Sigmoid colon (tissue), 4 donors: ENCODE measurements at regions not wholly inside any gene's neighbourhood (a gene's known extent, or its start where the extent isn't known, plus 50 kb on each side); places are given as distances from the start of the nearest gene placed in this dataset.

Experiments used
- EP300 ChIP-seq, 4 donors: sonication (generic); formaldehyde crosslinking; IDR thresholded peaks; one replicate each; pipeline ENCODE4 v1.6.1; 2017; ENCODE audit warnings: antibody characterized with exemption in 4 of 4
- POLR2A ChIP-seq, 2 donors: fragments of 450-650 bp; IDR thresholded peaks; one replicate each; pipeline ENCODE4 v1.6.1; 2016; ENCODE audit warnings: antibody characterized with exemption in 2 of 2, mild to moderate bottlenecking in 2 of 2, moderate library complexity in 2 of 2
- POLR2AphosphoS5 ChIP-seq, 4 donors: sonication (generic); formaldehyde crosslinking; IDR thresholded peaks; one replicate each; pipeline ENCODE4 v1.6.1; 2017; ENCODE audit warnings: antibody characterized with exemption in 4 of 4
- TF ChIP-seq, protein P1 (sequence below), 4 experiments: fragments of 450-650 bp in 3 of 4; fragments of 200-600 bp in 1 of 4; IDR thresholded peaks; one replicate each; pipeline ENCODE4 v1.5.1; 2016 to 2019; ENCODE audit warnings: antibody characterized with exemption in 4 of 4, mild to moderate bottlenecking in 3 of 4, moderate library complexity in 2 of 4

GRCh38 chr18:27413495-27414401 is 228.6 kb upstream of the CHST9 start:
- TF ChIP-seq, protein P1, sequence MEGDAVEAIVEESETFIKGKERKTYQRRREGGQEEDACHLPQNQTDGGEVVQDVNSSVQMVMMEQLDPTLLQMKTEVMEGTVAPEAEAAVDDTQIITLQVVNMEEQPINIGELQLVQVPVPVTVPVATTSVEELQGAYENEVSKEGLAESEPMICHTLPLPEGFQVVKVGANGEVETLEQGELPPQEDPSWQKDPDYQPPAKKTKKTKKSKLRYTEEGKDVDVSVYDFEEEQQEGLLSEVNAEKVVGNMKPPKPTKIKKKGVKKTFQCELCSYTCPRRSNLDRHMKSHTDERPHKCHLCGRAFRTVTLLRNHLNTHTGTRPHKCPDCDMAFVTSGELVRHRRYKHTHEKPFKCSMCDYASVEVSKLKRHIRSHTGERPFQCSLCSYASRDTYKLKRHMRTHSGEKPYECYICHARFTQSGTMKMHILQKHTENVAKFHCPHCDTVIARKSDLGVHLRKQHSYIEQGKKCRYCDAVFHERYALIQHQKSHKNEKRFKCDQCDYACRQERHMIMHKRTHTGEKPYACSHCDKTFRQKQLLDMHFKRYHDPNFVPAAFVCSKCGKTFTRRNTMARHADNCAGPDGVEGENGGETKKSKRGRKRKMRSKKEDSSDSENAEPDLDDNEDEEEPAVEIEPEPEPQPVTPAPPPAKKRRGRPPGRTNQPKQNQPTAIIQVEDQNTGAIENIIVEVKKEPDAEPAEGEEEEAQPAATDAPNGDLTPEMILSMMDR (IDR thresholded peaks at IDR 0.05), result no peak
- TF ChIP-seq POLR2A (IDR thresholded peaks at IDR 0.05) (no peak), EP300 (IDR thresholded peaks at IDR 0.05) (no peak), POLR2AphosphoS5 (IDR thresholded peaks at IDR 0.05) (peak; percentile 15 to 80 (median 64))
